Activated B cell treated with CpG ODN at 0.5 μM for 24 hours (primary cell): ENCODE measurements at regions not wholly inside any gene's neighbourhood (a gene's known extent, or its start where the extent isn't known, plus 50 kb on each side); places are given as distances from the start of the nearest gene placed in this dataset.
"Not testable (repeated sequence)": the region's sequence is repeated elsewhere in the genome, so short reads cannot be mapped to it uniquely, and the experiment has no call there.

ENCODE experiments used
- ATAC-seq: fragments of 200-7000 bp; cut with Tn5 transposase; one replicate; pipeline ENCODE4 v1.10.0; 2021; ENCODE audit warnings: low read depth, mild to moderate bottlenecking, moderate library complexity
- CTCF ChIA-PET: fragments of 350-600 bp; sonication (Branson Sonifier 250); formaldehyde crosslinking; loops from one replicate; lab custom pipeline; 2021; ENCODE audit warnings: antibody characterized with exemption; lab: Charles Lee
- POLR2A ChIA-PET: fragments of 350-600 bp; sonication (Branson Sonifier 250); formaldehyde crosslinking; loops from one replicate; lab custom pipeline; 2021; ENCODE audit warnings: antibody characterized with exemption; lab: Charles Lee
- DNase-seq: peaks from one replicate; pipeline ENCODE4 v3.0.0; 2022
- H3K27ac Mint-ChIP-seq: one replicate; pipeline ENCODE4 v1.8.0; 2020; ENCODE audit warnings: mixed read lengths
- H3K27me3 Mint-ChIP-seq: one replicate; pipeline ENCODE4 v1.8.0; 2021; ENCODE audit warnings: mixed read lengths
- H3K36me3 Mint-ChIP-seq: one replicate; pipeline ENCODE4 v1.8.0; 2021; ENCODE audit warnings: low read depth, mixed read lengths
- H3K4me1 Mint-ChIP-seq: one replicate; pipeline ENCODE4 v1.8.0; 2021; ENCODE audit warnings: mixed read lengths
- H3K4me3 Mint-ChIP-seq: one replicate; pipeline ENCODE4 v1.8.0; 2020; ENCODE audit warnings: mild to moderate bottlenecking, mixed read lengths
- H3K9me3 Mint-ChIP-seq: one replicate; pipeline ENCODE4 v1.8.0; 2020; ENCODE audit warnings: mixed read lengths
- intact Hi-C: fragments of 100-400 bp; cut with micrococcal nuclease; formaldehyde crosslinking; loops from one replicate; pipeline ENCODE4 v1.15.1; 2024
- TF ChIP-seq, protein P1 (sequence below): fragments of 200-600 bp; IDR thresholded peaks from one replicate; pipeline ENCODE4 v1.8.0; 2022; ENCODE audit warnings: antibody characterized with exemption, mild to moderate bottlenecking

DNA sequence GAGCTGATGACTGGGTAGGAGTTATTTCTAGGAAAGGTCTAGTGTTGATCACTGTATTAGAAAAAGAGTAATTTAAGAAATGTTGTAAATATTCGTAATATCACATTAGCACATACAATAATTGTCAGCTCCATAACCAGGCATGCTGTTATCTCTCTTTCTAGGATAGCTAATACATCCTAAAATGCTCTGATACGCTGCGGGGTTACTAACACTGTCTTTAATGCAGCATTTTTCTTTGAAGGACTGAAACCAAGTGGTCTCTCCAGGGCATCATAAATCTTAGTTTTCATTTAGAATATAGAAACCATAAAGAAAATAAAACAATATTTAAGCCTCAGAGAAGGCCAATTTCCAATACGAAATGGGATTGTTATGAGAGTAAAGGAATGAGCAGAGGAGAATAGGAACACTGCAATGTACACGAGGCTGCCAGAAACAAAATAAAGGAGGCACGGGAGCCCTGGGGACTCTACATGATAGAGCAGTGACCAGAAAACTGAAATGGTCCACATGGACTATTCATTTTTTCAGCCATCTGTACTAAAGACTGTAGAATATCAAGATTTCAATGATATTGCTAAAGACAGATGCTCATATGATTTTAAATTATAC lies 1606.7 kb upstream of the AGA start:
- Mint-ChIP-seq H3K4me1 (no peaks in the 10 kb centered on the region), H3K9me3 (peaks cover 3% of the 10 kb centered on the region), H3K36me3 (no peaks in the 10 kb centered on the region), H3K27ac (no peak overlapping the region), H3K4me3 (no peak overlapping the region), H3K27me3 (no peaks in the 10 kb centered on the region)
- ATAC-seq = no peak
- TF ChIP-seq, protein P1, sequence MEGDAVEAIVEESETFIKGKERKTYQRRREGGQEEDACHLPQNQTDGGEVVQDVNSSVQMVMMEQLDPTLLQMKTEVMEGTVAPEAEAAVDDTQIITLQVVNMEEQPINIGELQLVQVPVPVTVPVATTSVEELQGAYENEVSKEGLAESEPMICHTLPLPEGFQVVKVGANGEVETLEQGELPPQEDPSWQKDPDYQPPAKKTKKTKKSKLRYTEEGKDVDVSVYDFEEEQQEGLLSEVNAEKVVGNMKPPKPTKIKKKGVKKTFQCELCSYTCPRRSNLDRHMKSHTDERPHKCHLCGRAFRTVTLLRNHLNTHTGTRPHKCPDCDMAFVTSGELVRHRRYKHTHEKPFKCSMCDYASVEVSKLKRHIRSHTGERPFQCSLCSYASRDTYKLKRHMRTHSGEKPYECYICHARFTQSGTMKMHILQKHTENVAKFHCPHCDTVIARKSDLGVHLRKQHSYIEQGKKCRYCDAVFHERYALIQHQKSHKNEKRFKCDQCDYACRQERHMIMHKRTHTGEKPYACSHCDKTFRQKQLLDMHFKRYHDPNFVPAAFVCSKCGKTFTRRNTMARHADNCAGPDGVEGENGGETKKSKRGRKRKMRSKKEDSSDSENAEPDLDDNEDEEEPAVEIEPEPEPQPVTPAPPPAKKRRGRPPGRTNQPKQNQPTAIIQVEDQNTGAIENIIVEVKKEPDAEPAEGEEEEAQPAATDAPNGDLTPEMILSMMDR = no peak
- intact Hi-C loops = no loop called here
- ChIA-PET POLR2A (no interaction called here), CTCF (no interaction called here)
- no peak for DNase-seq

DNA sequence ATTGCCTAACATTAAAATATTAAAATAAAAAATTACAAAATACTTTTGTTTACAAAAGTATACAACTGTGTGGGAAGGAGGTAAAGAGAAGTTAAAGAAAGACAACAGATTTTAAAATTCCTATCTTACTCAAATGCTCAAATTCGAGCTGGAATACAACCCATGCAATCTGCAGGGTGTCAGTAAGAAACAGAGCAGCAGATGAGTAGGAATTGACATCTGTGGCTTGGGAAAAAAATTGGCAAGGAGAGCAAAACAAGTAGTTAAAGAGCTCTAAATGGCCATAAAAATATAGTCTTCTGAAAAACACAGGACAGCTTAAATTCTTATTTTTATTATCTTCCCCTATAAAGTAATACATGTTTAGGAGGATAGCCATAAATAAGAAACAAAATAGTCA lies 1609.0 kb upstream of the AGA start:
- TF ChIP-seq, protein P1 = no peak
- no peak for DNase-seq
- Mint-ChIP-seq H3K9me3 (peaks cover 3% of the 10 kb centered on the region), H3K4me1 (no peaks in the 10 kb centered on the region), H3K27ac (no peak overlapping the region), H3K36me3 (no peaks in the 10 kb centered on the region), H3K27me3 (no peaks in the 10 kb centered on the region), H3K4me3 (no peak overlapping the region)
- ATAC-seq = no peak
- intact Hi-C loops = no loop called here
- ChIA-PET POLR2A (no interaction called here), CTCF (no interaction called here)

DNA sequence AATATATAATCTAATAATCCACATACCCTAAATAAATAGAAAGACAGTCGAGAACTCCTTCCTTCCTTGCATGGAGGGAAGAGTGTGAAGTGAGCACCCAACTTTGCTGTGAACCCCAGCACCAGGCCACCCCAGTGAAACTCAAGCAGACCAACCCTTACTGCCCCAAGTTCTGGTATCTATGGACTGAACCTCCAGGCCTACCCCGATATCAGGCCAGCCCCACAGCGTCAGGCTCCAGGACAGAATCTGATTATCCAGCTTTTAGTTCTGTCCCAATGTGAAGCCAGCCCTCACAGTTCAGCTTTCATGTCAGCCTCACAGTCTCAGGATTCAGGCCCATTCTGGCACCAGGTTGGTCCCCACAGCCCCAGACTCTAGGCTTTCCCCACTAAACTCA lies 1617.2 kb upstream of the AGA start:
- intact Hi-C loops = no loop called here
- no peaks in the 10 kb centered on the region for H3K4me1 Mint-ChIP-seq
- H3K9me3 Mint-ChIP-seq = peaks cover 8% of the 10 kb centered on the region
- ChIA-PET POLR2A (no interaction called here), CTCF (no interaction called here)
- ATAC-seq (no peak), DNase-seq (no peak)
- H3K27ac Mint-ChIP-seq = no peak overlapping the region
- H3K4me3 Mint-ChIP-seq = no peak overlapping the region
- TF ChIP-seq, protein P1 = no peak
- H3K27me3 Mint-ChIP-seq = no peaks in the 10 kb centered on the region
- H3K36me3 Mint-ChIP-seq = no peaks in the 10 kb centered on the region

DNA sequence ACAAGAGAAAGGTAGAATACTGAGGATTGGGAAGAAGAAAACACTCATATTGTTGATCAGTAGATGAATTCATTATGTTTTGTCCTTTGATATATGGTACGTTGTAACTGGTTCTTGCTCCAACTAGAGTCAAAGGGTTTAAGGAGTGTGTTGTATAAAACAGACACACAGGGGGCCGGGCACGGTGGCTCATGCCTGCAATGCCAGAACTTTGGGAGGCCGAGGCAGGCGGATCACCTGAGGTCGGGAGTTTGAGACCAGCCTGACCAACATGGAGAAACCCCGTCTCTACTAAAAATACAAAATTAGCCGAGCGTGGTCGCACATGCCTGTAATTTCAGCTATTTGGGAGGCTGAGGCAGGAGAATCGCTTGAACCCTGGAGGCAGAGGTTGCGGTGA lies 1624.0 kb upstream of the AGA start:
- H3K4me1 Mint-ChIP-seq, H3K27me3 Mint-ChIP-seq, H3K9me3 Mint-ChIP-seq, intact Hi-C loops, H3K36me3 Mint-ChIP-seq, POLR2A ChIA-PET, H3K27ac Mint-ChIP-seq, ATAC-seq, H3K4me3 Mint-ChIP-seq, CTCF ChIA-PET, DNase-seq: not testable (repeated sequence)

DNA sequence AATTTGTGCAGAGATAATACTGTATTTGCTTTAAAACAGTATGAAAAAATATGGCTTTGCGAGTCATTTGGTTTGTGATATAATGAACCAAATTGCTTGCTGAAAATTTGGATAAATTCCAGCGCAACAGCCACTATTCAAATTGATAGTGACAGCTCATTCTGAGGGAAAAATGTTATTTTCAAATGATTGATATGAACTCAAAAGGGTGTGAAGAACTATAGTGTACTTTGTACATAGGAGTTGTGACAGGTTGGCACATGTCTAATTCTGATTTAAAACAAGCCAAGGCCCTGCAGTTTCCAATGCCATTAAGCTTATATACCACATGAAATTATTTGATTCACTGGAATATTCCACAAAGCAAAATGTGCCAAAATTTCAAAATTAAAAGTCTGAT lies 1628.9 kb upstream of the AGA start:
- ChIA-PET CTCF (no interaction called here), POLR2A (no interaction called here)
- DNase-seq (no peak), ATAC-seq (no peak)
- H3K36me3 Mint-ChIP-seq = no peaks in the 10 kb centered on the region
- intact Hi-C loops = no loop called here
- H3K27ac Mint-ChIP-seq = no peak overlapping the region
- H3K27me3 Mint-ChIP-seq = no peaks in the 10 kb centered on the region
- H3K4me3 Mint-ChIP-seq = no peak overlapping the region
- TF ChIP-seq, protein P1 = no peak
- peaks cover 5% of the 10 kb centered on the region for H3K9me3 Mint-ChIP-seq
- H3K4me1 Mint-ChIP-seq = no peaks in the 10 kb centered on the region

DNA sequence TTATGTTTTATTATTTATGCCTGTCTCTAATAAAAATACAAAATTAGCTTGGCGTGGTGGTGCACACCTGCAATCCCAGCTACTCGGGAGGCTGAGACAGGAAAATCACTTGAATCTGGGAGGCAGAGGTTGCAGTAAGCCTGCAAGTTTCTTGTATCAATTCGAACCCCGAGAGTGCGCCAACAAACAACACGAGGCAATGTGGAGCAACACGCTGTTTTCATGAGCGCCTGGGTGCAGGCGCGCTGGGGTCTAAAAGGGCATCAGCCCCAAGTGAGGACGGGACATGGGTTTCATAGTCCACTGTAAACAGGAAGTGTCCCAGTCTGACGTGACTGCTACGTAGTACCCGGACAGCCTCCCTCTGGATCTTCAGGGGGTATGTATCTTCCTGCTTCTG lies 1634.6 kb upstream of the AGA start:
- no peak for ATAC-seq
- Mint-ChIP-seq H3K27me3 (no peaks in the 10 kb centered on the region), H3K9me3 (peaks cover 4% of the 10 kb centered on the region), H3K4me3 (no peak overlapping the region), H3K36me3 (no peaks in the 10 kb centered on the region), H3K27ac (no peak overlapping the region), H3K4me1 (no peaks in the 10 kb centered on the region)
- intact Hi-C loops = no loop called here
- POLR2A ChIA-PET = no interaction called here
- DNase-seq = no peak
- CTCF ChIA-PET = no interaction called here
- TF ChIP-seq, protein P1 = no peak
